ENCODE measurements at regions not wholly inside any gene's neighbourhood (a gene's known extent, or its start where the extent isn't known, plus 50 kb on each side); places are given as distances from the start of the nearest gene placed in this dataset.

DNA sequence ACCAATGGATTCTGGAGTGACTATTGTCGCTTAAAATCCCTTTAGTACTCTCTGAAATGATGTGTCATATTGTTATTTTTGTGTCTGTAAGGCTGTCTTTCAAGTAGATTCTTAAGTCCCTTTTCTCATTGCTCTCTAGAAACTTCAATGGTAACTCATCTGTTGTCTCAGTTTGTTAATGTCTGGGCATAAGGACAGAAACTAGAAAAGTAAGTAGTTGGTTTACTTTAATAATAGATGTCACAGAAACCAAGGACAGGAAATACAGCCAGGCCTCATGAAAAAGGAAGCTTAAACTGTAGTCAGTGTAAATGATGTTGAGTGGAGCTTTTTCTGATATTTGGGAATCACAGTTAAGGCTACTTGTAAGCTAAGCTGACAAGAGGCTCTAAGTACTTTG is 730.2 kb upstream of the DPPA4 start:
- CTCF ChIA-PET: no interaction called here
- no peak for TF ChIP-seq EZH2 (IDR thresholded peaks at IDR 0.05; ENCODE audit: borderline replicate concordance, low read depth, low read length, poor library complexity, severe bottlenecking)
- TF ChIP-seq, protein P1, sequence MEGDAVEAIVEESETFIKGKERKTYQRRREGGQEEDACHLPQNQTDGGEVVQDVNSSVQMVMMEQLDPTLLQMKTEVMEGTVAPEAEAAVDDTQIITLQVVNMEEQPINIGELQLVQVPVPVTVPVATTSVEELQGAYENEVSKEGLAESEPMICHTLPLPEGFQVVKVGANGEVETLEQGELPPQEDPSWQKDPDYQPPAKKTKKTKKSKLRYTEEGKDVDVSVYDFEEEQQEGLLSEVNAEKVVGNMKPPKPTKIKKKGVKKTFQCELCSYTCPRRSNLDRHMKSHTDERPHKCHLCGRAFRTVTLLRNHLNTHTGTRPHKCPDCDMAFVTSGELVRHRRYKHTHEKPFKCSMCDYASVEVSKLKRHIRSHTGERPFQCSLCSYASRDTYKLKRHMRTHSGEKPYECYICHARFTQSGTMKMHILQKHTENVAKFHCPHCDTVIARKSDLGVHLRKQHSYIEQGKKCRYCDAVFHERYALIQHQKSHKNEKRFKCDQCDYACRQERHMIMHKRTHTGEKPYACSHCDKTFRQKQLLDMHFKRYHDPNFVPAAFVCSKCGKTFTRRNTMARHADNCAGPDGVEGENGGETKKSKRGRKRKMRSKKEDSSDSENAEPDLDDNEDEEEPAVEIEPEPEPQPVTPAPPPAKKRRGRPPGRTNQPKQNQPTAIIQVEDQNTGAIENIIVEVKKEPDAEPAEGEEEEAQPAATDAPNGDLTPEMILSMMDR (conservative IDR thresholded peaks at IDR 0.05; ENCODE audit: low read depth, low read length): no peak
- BruUV-seq (replicated peaks): no TSS peak

DNA sequence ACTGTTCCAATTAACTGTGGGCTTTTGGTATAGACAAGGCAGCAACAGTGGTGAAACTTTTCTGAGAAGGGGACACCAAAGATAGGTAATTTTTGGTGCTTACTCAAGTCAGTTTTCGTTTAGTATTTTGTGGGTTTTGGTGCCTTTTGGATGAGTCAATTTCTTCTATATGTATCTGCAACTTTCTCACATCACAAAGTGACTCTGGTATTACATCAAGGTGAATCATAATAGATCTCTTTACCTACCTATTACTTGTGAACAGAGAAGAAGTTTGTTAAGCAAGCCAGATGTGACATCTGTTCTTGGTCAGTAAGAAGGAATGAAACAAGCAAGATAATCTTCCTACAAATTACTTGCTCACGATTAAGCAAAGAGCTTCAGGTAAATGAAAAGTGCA is 732.4 kb upstream of the DPPA4 start:
- ChIA-PET POLR2A (ENCODE audit: low non-redundant PET) (no interaction called here), CTCF (no interaction called here)
- H3K36me3 ChIP-seq (ENCODE audit: insufficient read depth, low read length, poor library complexity, severe bottlenecking): no peaks in the 10 kb centered on the region
- intact Hi-C loops (cut with micrococcal nuclease; ENCODE audit: unreplicated experiment): no loop called here
- no peak for DNase-seq (ENCODE audit: low spot score)
- H3K9me3 ChIP-seq (ENCODE audit: low read depth, low read length, poor library complexity, severe bottlenecking): no peaks in the 10 kb centered on the region
- no peaks in the 10 kb centered on the region for H3K4me1 ChIP-seq (ENCODE audit: insufficient read depth, low read length, poor library complexity, severe bottlenecking)
- H3K27me3 ChIP-seq (replicated peaks; ENCODE audit: insufficient read depth, low read depth, low read length, poor library complexity): no peaks in the 10 kb centered on the region
- no peak overlapping the region for H3K4me3 ChIP-seq (ENCODE audit: low read depth, low read length, poor library complexity, severe bottlenecking)
- H3K27ac ChIP-seq (ENCODE audit: low read depth, low read length, poor library complexity, severe bottlenecking): no peak overlapping the region
- no TSS peak for BruUV-seq (replicated peaks)
- TF ChIP-seq EZH2 (IDR thresholded peaks at IDR 0.05; ENCODE audit: borderline replicate concordance, low read depth, low read length, poor library complexity, severe bottlenecking): no peak
- TF ChIP-seq, protein P1 (conservative IDR thresholded peaks at IDR 0.05; ENCODE audit: low read depth, low read length): no peak

More for the DNA sequence above, 730.2 kb upstream of the DPPA4 start:
- Histone ChIP-seq H3K27me3 (replicated peaks; ENCODE audit: insufficient read depth, low read depth, low read length, poor library complexity) (no peaks in the 10 kb centered on the region), H3K4me1 (ENCODE audit: insufficient read depth, low read length, poor library complexity, severe bottlenecking) (no peaks in the 10 kb centered on the region), H3K27ac (ENCODE audit: low read depth, low read length, poor library complexity, severe bottlenecking) (no peak overlapping the region), H3K36me3 (ENCODE audit: insufficient read depth, low read length, poor library complexity, severe bottlenecking) (no peaks in the 10 kb centered on the region), H3K4me3 (ENCODE audit: low read depth, low read length, poor library complexity, severe bottlenecking) (no peak overlapping the region), H3K9me3 (ENCODE audit: low read depth, low read length, poor library complexity, severe bottlenecking) (no peaks in the 10 kb centered on the region)
- DNase-seq (ENCODE audit: low spot score): no peak
- intact Hi-C loops (cut with micrococcal nuclease; ENCODE audit: unreplicated experiment): no loop called here
- POLR2A ChIA-PET (ENCODE audit: low non-redundant PET): no interaction called here

DNA sequence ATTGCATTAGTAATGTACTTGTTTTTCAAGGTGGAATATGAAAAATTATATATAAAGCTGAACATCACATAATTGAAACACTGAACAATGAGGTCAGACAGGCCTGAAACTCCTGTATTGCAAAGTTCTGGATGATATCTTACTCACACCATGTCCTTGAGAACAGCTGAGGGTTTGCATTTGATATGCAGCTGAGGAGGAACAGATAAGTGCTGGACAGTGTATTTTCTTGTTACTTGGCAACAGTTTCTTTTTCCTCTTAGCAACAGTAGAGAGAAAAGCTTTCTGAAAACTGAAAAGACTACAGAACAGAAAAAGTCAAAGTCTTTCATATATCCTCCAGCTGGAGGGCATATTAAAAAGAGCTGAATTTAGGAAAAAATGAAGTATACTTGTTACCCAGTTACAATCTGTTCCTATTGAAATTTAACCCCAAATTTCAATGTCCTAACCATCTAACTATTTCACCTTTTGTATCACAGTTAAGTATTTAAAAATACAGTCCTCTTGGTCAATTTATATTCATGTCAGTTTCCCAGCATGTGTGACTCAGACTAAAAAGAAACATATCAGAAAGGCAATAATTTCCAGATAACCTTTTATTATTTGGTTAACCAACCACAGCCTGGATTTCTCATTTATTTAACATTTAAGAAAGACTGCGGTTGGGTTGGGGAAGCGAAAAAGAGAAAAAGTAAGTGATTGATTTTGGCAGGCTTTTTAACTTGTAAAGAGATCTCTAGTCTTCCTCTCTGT is 733.0 kb upstream of the DPPA4 start:
- Histone ChIP-seq H3K4me1 (ENCODE audit: insufficient read depth, low read length, poor library complexity, severe bottlenecking) (no peaks in the 10 kb centered on the region), H3K27me3 (replicated peaks; ENCODE audit: insufficient read depth, low read depth, low read length, poor library complexity) (no peaks in the 10 kb centered on the region), H3K4me3 (ENCODE audit: low read depth, low read length, poor library complexity, severe bottlenecking) (no peak overlapping the region), H3K36me3 (ENCODE audit: insufficient read depth, low read length, poor library complexity, severe bottlenecking) (no peaks in the 10 kb centered on the region), H3K27ac (ENCODE audit: low read depth, low read length, poor library complexity, severe bottlenecking) (no peak overlapping the region), H3K9me3 (ENCODE audit: low read depth, low read length, poor library complexity, severe bottlenecking) (no peaks in the 10 kb centered on the region)
- intact Hi-C loops (cut with micrococcal nuclease; ENCODE audit: unreplicated experiment): no loop called here
- POLR2A ChIA-PET (ENCODE audit: low non-redundant PET): no interaction called here
- CTCF ChIA-PET: no interaction called here
- TF ChIP-seq, protein P1 (conservative IDR thresholded peaks at IDR 0.05; ENCODE audit: low read depth, low read length): no peak
- TF ChIP-seq EZH2 (IDR thresholded peaks at IDR 0.05; ENCODE audit: borderline replicate concordance, low read depth, low read length, poor library complexity, severe bottlenecking): no peak
- no peak for DNase-seq (ENCODE audit: low spot score)
- BruUV-seq (replicated peaks): no TSS peak

Data from A673 (cell line).